IMR-90 (cell line): ENCODE measurements at regions not wholly inside any gene's neighbourhood (a gene's known extent, or its start where the extent isn't known, plus 50 kb on each side); places are given as distances from the start of the nearest gene placed in this dataset.

Experiments
- ATAC-seq: fragments of 200-7000 bp; cut with Tn5 transposase; 2 replicates; pipeline ENCODE4 v1.9.1; 2020; ENCODE audit warnings: low read depth, mild to moderate bottlenecking, moderate library complexity
- BruUV-seq: library from RNA; stranded (reverse); fragments of 400-500 nt; replicated peaks from 2 replicates; lab custom pipeline; 2021; lab: Mats Ljungman, UMichigan
- CTCF ChIA-PET: fragments of 300-600 bp; formaldehyde crosslinking; extraction: SDS; loops from one replicate; lab custom pipeline; 2021; ENCODE audit warnings: antibody characterized with exemption; lab: Yijun Ruan, JAX
- POLR2A ChIA-PET: fragments of 300-600 bp; sonication (Branson Sonifier 250); formaldehyde crosslinking; loops from one replicate; lab custom pipeline; 2022; ENCODE audit warnings: antibody characterized with exemption; ENCODE audit not compliant: unreplicated experiment; lab: Charles Lee
- DNase-seq: peaks from one replicate; pipeline ENCODE4 v3.0.0; 2013
- H2AFZ ChIP-seq: replicated peaks from 2 replicates; pipeline ENCODE3; 2013; ENCODE audit warnings: low read length, mild to moderate bottlenecking; ENCODE audit not compliant: poor library complexity
- H2AK5ac ChIP-seq: 2 replicates; pipeline ENCODE4 v1.6.1; 2013; ENCODE audit warnings: low read depth, low read length, inconsistent platforms
- H2AK9ac ChIP-seq: replicated peaks from 2 replicates; pipeline ENCODE3; 2013; ENCODE audit warnings: mild to moderate bottlenecking, low read depth, low read length, moderate library complexity; ENCODE audit not compliant: poor library complexity
- H2BK120ac ChIP-seq: 2 replicates; pipeline ENCODE4 v1.6.1; 2013; ENCODE audit warnings: low read depth, low read length, inconsistent platforms
- H2BK15ac ChIP-seq: 3 replicates; pipeline ENCODE4 v1.6.1; 2013; ENCODE audit warnings: low read depth, low read length, inconsistent platforms
- H2BK20ac ChIP-seq: 2 replicates; pipeline ENCODE4 v1.6.1; 2013; ENCODE audit warnings: low read depth, mild to moderate bottlenecking, inconsistent platforms, low read length, moderate library complexity
- H2BK5ac ChIP-seq: 2 replicates; pipeline ENCODE4 v1.6.1; 2013; ENCODE audit warnings: mild to moderate bottlenecking, low read depth, low read length, inconsistent platforms; ENCODE audit not compliant: poor library complexity, severe bottlenecking
- H3K14ac ChIP-seq: replicated peaks from 2 replicates; pipeline ENCODE4 v1.6.1; 2013; ENCODE audit warnings: low read depth, low read length, inconsistent platforms
- H3K18ac ChIP-seq: 2 replicates; pipeline ENCODE4 v1.6.1; 2013; ENCODE audit warnings: low read depth, low read length, control low read depth
- H3K23ac ChIP-seq: 2 replicates; pipeline ENCODE4 v1.6.1; 2013; ENCODE audit warnings: low read depth, low read length, inconsistent platforms
- H3K27ac ChIP-seq: 2 replicates; pipeline ENCODE4 v1.5.1; 2013; ENCODE audit warnings: mild to moderate bottlenecking, control low read depth, low read length; ENCODE audit not compliant: insufficient read depth
- H3K27me3 ChIP-seq: 2 replicates; pipeline ENCODE4 v1.6.1; 2013; ENCODE audit warnings: low read length; ENCODE audit not compliant: control insufficient read depth, insufficient read depth
- H3K36me3 ChIP-seq: 2 replicates; pipeline ENCODE4 v1.6.1; 2013; ENCODE audit warnings: low read length, mixed read lengths; ENCODE audit not compliant: control insufficient read depth, insufficient read depth
- H3K4ac ChIP-seq: 2 replicates; pipeline ENCODE4 v1.6.1; 2013; ENCODE audit warnings: low read depth, low read length, inconsistent platforms
- H3K4me1 ChIP-seq: 2 replicates; pipeline ENCODE4 v1.6.1; 2013; ENCODE audit warnings: low read length, mixed read lengths; ENCODE audit not compliant: control insufficient read depth, insufficient read depth
- H3K4me2 ChIP-seq: 2 replicates; pipeline ENCODE4 v1.6.1; 2013; ENCODE audit warnings: low read depth, mild to moderate bottlenecking, control low read depth, low read length, moderate library complexity
- H3K4me3 ChIP-seq: 2 replicates; pipeline ENCODE4 v1.5.1; 2013; ENCODE audit warnings: low read depth, mild to moderate bottlenecking, control low read depth, low read length, moderate library complexity; ENCODE audit not compliant: insufficient read depth
- H3K56ac ChIP-seq: 2 replicates; pipeline ENCODE4 v1.6.1; 2013; ENCODE audit warnings: low read length, inconsistent platforms; ENCODE audit not compliant: insufficient read depth; ENCODE audit errors: extremely low read depth
- H3K79me1 ChIP-seq, 2 experiments: 2 replicates each; pipeline ENCODE4 v1.6.1; 2013; ENCODE audit warnings: low read length in 2 of 2, inconsistent platforms in 1 of 2, low read depth in 1 of 2
- H3K9ac ChIP-seq: 2 replicates; pipeline ENCODE4 v1.6.1; 2013; ENCODE audit warnings: low read depth, low read length, control low read depth
- H3K9me1 ChIP-seq: 2 replicates; pipeline ENCODE4 v1.6.1; 2013; ENCODE audit warnings: low read length, inconsistent platforms; ENCODE audit not compliant: insufficient read depth
- H3K9me3 ChIP-seq: 2 replicates; pipeline ENCODE4 v1.6.1; 2013; ENCODE audit warnings: low read length; ENCODE audit not compliant: control insufficient read depth, insufficient read depth
- H4K20me1 ChIP-seq: 2 replicates; pipeline ENCODE4 v1.6.1; 2013; ENCODE audit warnings: low read length, inconsistent platforms; ENCODE audit not compliant: insufficient read depth
- H4K5ac ChIP-seq: 2 replicates; pipeline ENCODE4 v1.6.1; 2013; ENCODE audit warnings: mild to moderate bottlenecking, low read depth, low read length, control low read depth
- H4K8ac ChIP-seq, 2 experiments: 2 replicates each; pipeline ENCODE4 v1.6.1; 2013; ENCODE audit warnings: low read depth in 2 of 2, low read length in 2 of 2, control low read depth in 1 of 2, inconsistent platforms in 1 of 2
- H4K91ac ChIP-seq: 2 replicates; pipeline ENCODE4 v1.6.1; 2013; ENCODE audit warnings: low read depth, low read length, inconsistent platforms; ENCODE audit not compliant: insufficient read depth
- BHLHE40 ChIP-seq: fragments of 150-350 bp; IDR thresholded peaks from 2 replicates; pipeline ENCODE4 v1.6.1; 2016; ENCODE audit warnings: mild to moderate bottlenecking, low read depth, low read length
- CEBPB ChIP-seq: IDR thresholded peaks from 2 replicates; pipeline ENCODE4 v1.6.1; 2012; ENCODE audit warnings: low read depth, low read length, improper control_type of control experiment
- CHD1 ChIP-seq: IDR thresholded peaks from 2 replicates; pipeline ENCODE4 v1.6.1; 2012; ENCODE audit warnings: low read depth, low read length, improper control_type of control experiment
- FOS ChIP-seq: fragments of 150-350 bp; IDR thresholded peaks from 2 replicates; pipeline ENCODE4 v1.6.1; 2016; ENCODE audit warnings: low read depth, low read length
- MAFK ChIP-seq: IDR thresholded peaks from 2 replicates; pipeline ENCODE4 v1.6.1; 2012; ENCODE audit warnings: low read depth, low read length, improper control_type of control experiment
- MAZ ChIP-seq: IDR thresholded peaks from 2 replicates; pipeline ENCODE4 v1.6.1; 2012; ENCODE audit warnings: low read depth, mild to moderate bottlenecking, low read length, improper control_type of control experiment, moderate library complexity, borderline replicate concordance
- MXI1 ChIP-seq: IDR thresholded peaks from 2 replicates; pipeline ENCODE4 v1.6.1; 2012; ENCODE audit warnings: low read depth, mild to moderate bottlenecking, low read length, moderate library complexity, borderline replicate concordance
- NFE2L2 ChIP-seq: fragments of 150-350 bp; IDR thresholded peaks from 2 replicates; pipeline ENCODE4 v1.6.1; 2016; ENCODE audit warnings: low read depth, mild to moderate bottlenecking, low read length
- POLR2A ChIP-seq: IDR thresholded peaks from 2 replicates; pipeline ENCODE4 v1.6.1; 2012; ENCODE audit warnings: mild to moderate bottlenecking, low read depth, low read length
- RAD21 ChIP-seq: IDR thresholded peaks from 2 replicates; pipeline ENCODE4 v1.6.1; 2012; ENCODE audit warnings: low read length, improper control_type of control experiment
- RCOR1 ChIP-seq: IDR thresholded peaks from 2 replicates; pipeline ENCODE4 v1.6.1; 2012; ENCODE audit warnings: mild to moderate bottlenecking, low read length, improper control_type of control experiment; ENCODE audit not compliant: insufficient replicate concordance
- RFX5 ChIP-seq: IDR thresholded peaks from 2 replicates; pipeline ENCODE4 v1.8.0; 2012; ENCODE audit warnings: low read depth, mild to moderate bottlenecking, low read length, moderate library complexity
- SMC3 ChIP-seq: fragments of 150-350 bp; IDR thresholded peaks from 2 replicates; pipeline ENCODE4 v1.6.1; 2016; ENCODE audit warnings: low read depth, mild to moderate bottlenecking, antibody characterized with exemption, low read length, moderate library complexity
- USF2 ChIP-seq: fragments of 150-350 bp; IDR thresholded peaks from 2 replicates; pipeline ENCODE4 v1.6.1; 2017; ENCODE audit warnings: mild to moderate bottlenecking, antibody characterized with exemption, low read length, low read depth
- dilution Hi-C: fragments of 300-500 bp; cut with HindIII; formaldehyde crosslinking; loops from one replicate; pipeline ENCODE4 v1.14.3; 2018; ENCODE audit warnings: low sequenced_read_pairs; ENCODE audit not compliant: unreplicated experiment
- in situ Hi-C: fragments of 300-500 bp; cut with MboI; formaldehyde crosslinking; loops from 3 replicates; pipeline ENCODE4 v1.14.3; 2019; ENCODE audit warnings: low sequenced_read_pairs, inconsistent platforms, mixed read lengths
- intact Hi-C: fragments of 100-400 bp; cut with micrococcal nuclease; formaldehyde crosslinking; loops from 2 replicates; pipeline ENCODE4 v1.10.0; 2022
- TF ChIP-seq, protein P1 (sequence below): conservative IDR thresholded peaks from 2 replicates; pipeline ENCODE4 v1.5.1; 2012; ENCODE audit warnings: mild to moderate bottlenecking, low read depth, low read length, improper control_type of control experiment
- TF ChIP-seq, protein P2 (sequence below): fragments of 150-350 bp; IDR thresholded peaks from 2 replicates; pipeline ENCODE4 v1.6.1; 2016; ENCODE audit warnings: low read depth, mild to moderate bottlenecking, low read length, moderate library complexity, borderline replicate concordance

DNA sequence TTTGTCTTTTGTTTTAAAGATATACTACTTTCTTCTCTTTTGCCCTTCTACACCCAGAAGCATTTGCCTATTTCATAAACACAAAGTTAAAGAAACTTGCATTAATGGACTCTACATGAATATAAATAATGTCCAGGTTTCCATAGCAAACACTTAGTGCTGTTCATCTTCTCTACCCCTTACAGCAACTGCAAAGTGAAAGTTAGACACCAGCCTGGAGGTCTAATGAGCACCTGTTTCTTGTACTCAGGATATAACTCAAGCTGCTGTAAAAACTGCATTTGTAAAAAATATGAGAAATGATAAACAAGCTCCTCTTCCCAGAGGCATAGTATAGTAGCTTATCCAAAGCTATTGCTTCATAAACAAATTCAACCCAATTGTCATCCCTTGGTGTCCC lies 76.0 kb upstream of the RELN start:
- H4K20me1 ChIP-seq, result no peaks in the 10 kb centered on the region
- no peaks in the 10 kb centered on the region; the same call in 1 of the 2 replicates for H3K9me3 ChIP-seq
- no peak overlapping the region for H3K56ac ChIP-seq
- no peaks in the 10 kb centered on the region for H3K79me1 ChIP-seq
- no peak overlapping the region for H2AK9ac ChIP-seq
- no peak overlapping the region for H3K4ac ChIP-seq
- no peak overlapping the region for H3K4me3 ChIP-seq
- no peak overlapping the region for H3K18ac ChIP-seq
- no peak overlapping the region for H4K91ac ChIP-seq
- no peaks in the 10 kb centered on the region for H3K36me3 ChIP-seq
- no peak overlapping the region for H2BK120ac ChIP-seq
- no peak overlapping the region for H3K23ac ChIP-seq
- H4K5ac ChIP-seq, result no peak overlapping the region
- no peak overlapping the region for H2AFZ ChIP-seq
- no peaks in the 10 kb centered on the region for H3K27me3 ChIP-seq
- H3K4me2 ChIP-seq, result no peak overlapping the region
- no peaks in the 10 kb centered on the region for H3K9me1 ChIP-seq
- no peak overlapping the region for H2BK20ac ChIP-seq
- H2BK15ac ChIP-seq, result no peak overlapping the region
- H2BK5ac ChIP-seq, result no peak overlapping the region
- H3K27ac ChIP-seq, result no peak overlapping the region
- dilution Hi-C loops (no loop called here), intact Hi-C loops (no loop called here), in situ Hi-C loops (no loop called here)
- TF ChIP-seq RCOR1, result no peak
- no peak for TF ChIP-seq BHLHE40
- no peak for TF ChIP-seq USF2
- TF ChIP-seq MXI1, result no peak
- TF ChIP-seq SMC3, result no peak
- TF ChIP-seq NFE2L2, result no peak
- no peak for TF ChIP-seq CHD1
- TF ChIP-seq RFX5, result no peak
- TF ChIP-seq, protein P1, sequence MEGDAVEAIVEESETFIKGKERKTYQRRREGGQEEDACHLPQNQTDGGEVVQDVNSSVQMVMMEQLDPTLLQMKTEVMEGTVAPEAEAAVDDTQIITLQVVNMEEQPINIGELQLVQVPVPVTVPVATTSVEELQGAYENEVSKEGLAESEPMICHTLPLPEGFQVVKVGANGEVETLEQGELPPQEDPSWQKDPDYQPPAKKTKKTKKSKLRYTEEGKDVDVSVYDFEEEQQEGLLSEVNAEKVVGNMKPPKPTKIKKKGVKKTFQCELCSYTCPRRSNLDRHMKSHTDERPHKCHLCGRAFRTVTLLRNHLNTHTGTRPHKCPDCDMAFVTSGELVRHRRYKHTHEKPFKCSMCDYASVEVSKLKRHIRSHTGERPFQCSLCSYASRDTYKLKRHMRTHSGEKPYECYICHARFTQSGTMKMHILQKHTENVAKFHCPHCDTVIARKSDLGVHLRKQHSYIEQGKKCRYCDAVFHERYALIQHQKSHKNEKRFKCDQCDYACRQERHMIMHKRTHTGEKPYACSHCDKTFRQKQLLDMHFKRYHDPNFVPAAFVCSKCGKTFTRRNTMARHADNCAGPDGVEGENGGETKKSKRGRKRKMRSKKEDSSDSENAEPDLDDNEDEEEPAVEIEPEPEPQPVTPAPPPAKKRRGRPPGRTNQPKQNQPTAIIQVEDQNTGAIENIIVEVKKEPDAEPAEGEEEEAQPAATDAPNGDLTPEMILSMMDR, result no peak
- no peak for TF ChIP-seq RAD21
- TF ChIP-seq POLR2A, result no peak
- TF ChIP-seq FOS, result no peak
- TF ChIP-seq, protein P2, sequence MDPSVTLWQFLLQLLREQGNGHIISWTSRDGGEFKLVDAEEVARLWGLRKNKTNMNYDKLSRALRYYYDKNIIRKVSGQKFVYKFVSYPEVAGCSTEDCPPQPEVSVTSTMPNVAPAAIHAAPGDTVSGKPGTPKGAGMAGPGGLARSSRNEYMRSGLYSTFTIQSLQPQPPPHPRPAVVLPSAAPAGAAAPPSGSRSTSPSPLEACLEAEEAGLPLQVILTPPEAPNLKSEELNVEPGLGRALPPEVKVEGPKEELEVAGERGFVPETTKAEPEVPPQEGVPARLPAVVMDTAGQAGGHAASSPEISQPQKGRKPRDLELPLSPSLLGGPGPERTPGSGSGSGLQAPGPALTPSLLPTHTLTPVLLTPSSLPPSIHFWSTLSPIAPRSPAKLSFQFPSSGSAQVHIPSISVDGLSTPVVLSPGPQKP, result no peak
- no peak for TF ChIP-seq CEBPB
- TF ChIP-seq MAFK, result no peak
- TF ChIP-seq MAZ, result no peak
- ATAC-seq, result no peak
- POLR2A ChIA-PET, result no interaction called here
- no peak for DNase-seq
- CTCF ChIA-PET, result no interaction called here
- no TSS peak for BruUV-seq
- no peak overlapping the region for H4K8ac ChIP-seq
- H2AK5ac ChIP-seq, result no peak overlapping the region
- H3K4me1 ChIP-seq, result no peaks in the 10 kb centered on the region
- H3K9ac ChIP-seq, result no peak overlapping the region
- no peak overlapping the region for H3K14ac ChIP-seq
